ENCODE measurements at regions not wholly inside any gene's neighbourhood (a gene's known extent, or its start where the extent isn't known, plus 50 kb on each side); places are given as distances from the start of the nearest gene placed in this dataset.

DNA sequence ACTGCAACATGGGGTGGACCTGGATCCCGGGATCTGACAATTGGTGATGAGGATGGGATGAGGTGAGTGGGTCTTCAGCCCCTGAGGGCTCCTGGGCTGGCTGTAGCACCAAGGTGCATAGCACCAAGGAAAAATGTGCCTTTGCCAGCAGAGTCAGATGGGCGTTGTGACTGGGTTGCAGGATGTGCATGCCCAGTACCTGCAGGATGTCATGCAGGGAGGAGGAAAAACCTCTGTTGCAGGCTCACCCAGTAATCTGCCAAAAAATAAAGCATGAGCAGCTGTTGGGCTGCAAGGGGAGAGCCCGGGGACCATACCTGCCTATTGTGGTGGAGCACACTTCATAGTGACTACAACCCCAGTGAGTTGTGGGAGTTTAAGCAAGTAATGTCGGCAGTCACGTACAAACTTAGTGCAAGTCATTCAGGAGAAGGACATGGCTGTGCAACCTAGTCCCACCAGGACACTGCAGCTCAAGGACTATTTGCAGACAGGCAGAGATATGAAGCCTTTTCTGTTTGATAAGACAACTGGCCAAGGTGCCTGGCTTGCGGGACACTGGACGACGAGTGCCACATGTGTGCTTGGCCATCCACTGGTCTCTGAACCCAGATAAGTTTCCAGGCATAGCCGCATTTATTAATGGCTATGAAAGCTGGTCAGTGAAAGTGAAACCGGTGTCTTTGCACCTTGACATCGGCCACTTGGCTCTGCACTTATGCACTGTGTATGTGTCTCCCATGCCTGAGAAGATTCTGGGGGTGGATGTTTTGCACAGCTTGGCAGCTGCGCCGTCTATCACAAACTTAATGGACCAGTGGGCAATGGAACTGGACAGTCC lies 499.8 kb downstream of the KCNJ2 start:
- TF ChIP-seq EZH2 (IDR thresholded peaks at IDR 0.05; ENCODE audit: borderline replicate concordance, low read depth, low read length, poor library complexity, severe bottlenecking), result no peak
- TF ChIP-seq, protein P1, sequence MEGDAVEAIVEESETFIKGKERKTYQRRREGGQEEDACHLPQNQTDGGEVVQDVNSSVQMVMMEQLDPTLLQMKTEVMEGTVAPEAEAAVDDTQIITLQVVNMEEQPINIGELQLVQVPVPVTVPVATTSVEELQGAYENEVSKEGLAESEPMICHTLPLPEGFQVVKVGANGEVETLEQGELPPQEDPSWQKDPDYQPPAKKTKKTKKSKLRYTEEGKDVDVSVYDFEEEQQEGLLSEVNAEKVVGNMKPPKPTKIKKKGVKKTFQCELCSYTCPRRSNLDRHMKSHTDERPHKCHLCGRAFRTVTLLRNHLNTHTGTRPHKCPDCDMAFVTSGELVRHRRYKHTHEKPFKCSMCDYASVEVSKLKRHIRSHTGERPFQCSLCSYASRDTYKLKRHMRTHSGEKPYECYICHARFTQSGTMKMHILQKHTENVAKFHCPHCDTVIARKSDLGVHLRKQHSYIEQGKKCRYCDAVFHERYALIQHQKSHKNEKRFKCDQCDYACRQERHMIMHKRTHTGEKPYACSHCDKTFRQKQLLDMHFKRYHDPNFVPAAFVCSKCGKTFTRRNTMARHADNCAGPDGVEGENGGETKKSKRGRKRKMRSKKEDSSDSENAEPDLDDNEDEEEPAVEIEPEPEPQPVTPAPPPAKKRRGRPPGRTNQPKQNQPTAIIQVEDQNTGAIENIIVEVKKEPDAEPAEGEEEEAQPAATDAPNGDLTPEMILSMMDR (conservative IDR thresholded peaks at IDR 0.05; ENCODE audit: low read depth, low read length), result no peak
